IPS-15b (cell line): ENCODE measurements at regions not wholly inside any gene's neighbourhood (a gene's known extent, or its start where the extent isn't known, plus 50 kb on each side); places are given as distances from the start of the nearest gene placed in this dataset.
"Not testable (repeated sequence)": the region's sequence is repeated elsewhere in the genome, so short reads cannot be mapped to it uniquely, and the experiment has no call there.

Experiments used
- H3K27me3 ChIP-seq: one replicate; pipeline ENCODE4 v1.6.1; 2013; ENCODE audit warnings: low read length; ENCODE audit not compliant: control insufficient read depth, insufficient read depth
- H3K36me3 ChIP-seq: one replicate; pipeline ENCODE4 v1.6.1; 2013; ENCODE audit warnings: low read length; ENCODE audit not compliant: control insufficient read depth, insufficient read depth
- H3K4me1 ChIP-seq: one replicate; pipeline ENCODE4 v1.6.1; 2013; ENCODE audit warnings: mild to moderate bottlenecking, low read length; ENCODE audit not compliant: control insufficient read depth, insufficient read depth
- H3K4me3 ChIP-seq: one replicate; pipeline ENCODE4 v1.5.1; 2013; ENCODE audit warnings: low read depth, low read length
- H3K9ac ChIP-seq: one replicate; pipeline ENCODE4 v1.6.1; 2013; ENCODE audit warnings: low read depth, mild to moderate bottlenecking, low read length
- H3K9me3 ChIP-seq: one replicate; pipeline ENCODE4 v1.6.1; 2013; ENCODE audit warnings: mild to moderate bottlenecking, low read length; ENCODE audit not compliant: control insufficient read depth, insufficient read depth

DNA sequence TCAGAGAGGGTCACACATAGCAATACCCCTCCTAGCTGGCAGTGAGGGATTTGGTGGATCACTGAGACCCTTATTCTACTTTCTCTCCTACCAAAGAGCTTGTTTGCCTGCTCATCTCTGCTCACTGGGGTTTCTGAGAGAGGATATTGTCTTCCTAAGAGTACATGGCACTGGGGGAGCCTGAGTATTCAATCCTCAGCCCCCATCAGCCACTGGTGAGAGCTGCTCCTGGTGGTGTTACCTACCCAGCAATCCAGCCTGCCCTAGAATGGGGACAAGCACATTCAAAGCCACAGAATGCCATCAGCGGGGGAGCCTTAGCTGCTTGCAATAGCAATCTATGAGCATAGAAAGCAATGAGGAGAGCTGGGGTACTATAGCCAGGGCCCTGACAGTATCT, 281.1 kb downstream of the WDR11 start:
- no peaks in the 10 kb centered on the region for H3K9me3 ChIP-seq
- no peak overlapping the region for H3K4me3 ChIP-seq
- no peaks in the 10 kb centered on the region for H3K36me3 ChIP-seq
- no peaks in the 10 kb centered on the region for H3K4me1 ChIP-seq
- no peaks in the 10 kb centered on the region for H3K27me3 ChIP-seq
- H3K9ac ChIP-seq: no peak overlapping the region

DNA sequence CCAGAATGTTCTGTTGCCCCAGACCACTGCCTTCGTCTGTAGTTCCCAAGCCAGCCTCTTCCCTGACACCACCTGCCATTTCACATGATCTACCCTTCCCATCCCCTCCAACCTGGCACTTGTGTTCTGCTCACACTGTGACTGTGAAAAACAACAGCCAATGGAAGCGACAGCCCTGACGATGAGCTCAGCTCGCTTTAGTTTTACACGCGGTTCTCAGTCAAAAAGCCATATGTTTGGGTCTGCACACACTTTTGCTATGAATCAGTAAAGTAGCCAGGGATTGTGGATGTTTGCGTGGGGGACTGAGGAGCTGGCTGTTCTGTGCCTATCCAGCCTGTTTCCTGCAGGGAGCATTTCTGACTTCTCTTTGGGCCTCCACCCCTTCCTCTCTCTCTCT, 282.7 kb downstream of the WDR11 start:
- no peaks in the 10 kb centered on the region for H3K4me1 ChIP-seq
- no peaks in the 10 kb centered on the region for H3K9me3 ChIP-seq
- no peaks in the 10 kb centered on the region for H3K27me3 ChIP-seq
- H3K9ac ChIP-seq: no peak overlapping the region
- no peaks in the 10 kb centered on the region for H3K36me3 ChIP-seq
- H3K4me3 ChIP-seq: no peak overlapping the region

DNA sequence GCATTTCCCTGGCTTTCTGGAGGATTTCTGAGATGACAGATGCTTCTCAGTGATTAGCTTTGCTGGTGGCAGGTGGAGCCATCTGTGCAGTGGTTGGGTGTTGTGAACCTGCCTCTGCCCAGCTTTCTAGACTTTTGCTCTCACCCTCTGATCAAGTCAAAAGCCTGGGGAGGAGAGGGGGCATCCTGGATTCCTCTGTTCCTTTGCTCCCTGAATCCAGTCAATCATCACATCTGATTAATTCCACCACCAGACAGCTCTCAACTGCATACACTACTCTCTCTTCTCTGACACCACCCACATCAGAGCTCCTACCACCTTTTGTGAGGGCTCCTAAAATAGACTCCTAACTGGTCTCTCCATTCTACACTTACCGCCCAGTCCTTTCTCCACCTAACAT, 283.5 kb downstream of the WDR11 start:
- Histone ChIP-seq H3K36me3 (no peaks in the 10 kb centered on the region), H3K27me3 (no peaks in the 10 kb centered on the region), H3K9ac (no peak overlapping the region), H3K4me3 (no peak overlapping the region), H3K9me3 (no peaks in the 10 kb centered on the region), H3K4me1 (no peaks in the 10 kb centered on the region)

DNA sequence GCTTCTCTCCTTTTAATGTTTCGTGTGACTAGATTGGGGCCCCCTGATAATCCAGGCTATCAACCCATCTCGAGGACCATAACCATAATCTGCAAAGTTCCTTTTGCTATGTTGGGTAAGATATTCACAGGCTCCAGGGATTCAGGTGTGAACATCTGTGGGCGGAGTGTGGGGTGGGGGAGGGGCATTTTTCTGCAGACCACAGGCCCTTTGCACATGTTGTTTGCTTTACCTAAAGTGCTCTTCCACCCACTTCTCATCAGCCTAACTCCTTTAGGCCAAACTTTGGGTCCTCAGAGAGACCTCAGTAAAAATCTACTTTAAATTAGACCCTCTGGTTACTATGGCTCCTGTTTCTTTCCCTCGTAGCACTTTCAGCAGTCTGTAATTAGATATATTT, 284.4 kb downstream of the WDR11 start:
- no peaks in the 10 kb centered on the region for H3K36me3 ChIP-seq
- no peaks in the 10 kb centered on the region for H3K9me3 ChIP-seq
- H3K4me1 ChIP-seq: no peaks in the 10 kb centered on the region
- H3K9ac ChIP-seq: no peak overlapping the region
- no peaks in the 10 kb centered on the region for H3K27me3 ChIP-seq
- H3K4me3 ChIP-seq: no peak overlapping the region

DNA sequence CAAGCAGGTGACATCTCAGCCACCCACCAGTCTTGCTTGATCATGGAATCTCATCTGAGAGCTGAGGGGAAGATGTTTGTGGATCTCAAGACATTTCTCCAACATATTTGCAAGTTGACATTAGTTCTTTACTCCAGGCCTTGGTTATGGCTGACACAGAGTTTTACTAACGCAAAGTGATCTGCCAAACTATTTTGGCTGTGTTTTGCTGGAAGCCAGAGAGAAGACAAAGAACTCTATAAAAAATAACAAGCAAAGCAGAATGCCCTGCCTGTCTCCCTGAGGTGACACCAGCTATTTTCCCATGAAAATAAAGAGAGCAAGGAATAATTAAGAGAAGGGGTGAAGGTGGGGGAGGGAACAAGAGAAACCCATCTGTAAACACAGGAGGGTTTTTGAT, 286.4 kb downstream of the WDR11 start:
- H3K4me1 ChIP-seq: no peaks in the 10 kb centered on the region
- no peak overlapping the region for H3K4me3 ChIP-seq
- no peaks in the 10 kb centered on the region for H3K36me3 ChIP-seq
- H3K9me3 ChIP-seq: no peaks in the 10 kb centered on the region
- no peak overlapping the region for H3K9ac ChIP-seq
- no peaks in the 10 kb centered on the region for H3K27me3 ChIP-seq

DNA sequence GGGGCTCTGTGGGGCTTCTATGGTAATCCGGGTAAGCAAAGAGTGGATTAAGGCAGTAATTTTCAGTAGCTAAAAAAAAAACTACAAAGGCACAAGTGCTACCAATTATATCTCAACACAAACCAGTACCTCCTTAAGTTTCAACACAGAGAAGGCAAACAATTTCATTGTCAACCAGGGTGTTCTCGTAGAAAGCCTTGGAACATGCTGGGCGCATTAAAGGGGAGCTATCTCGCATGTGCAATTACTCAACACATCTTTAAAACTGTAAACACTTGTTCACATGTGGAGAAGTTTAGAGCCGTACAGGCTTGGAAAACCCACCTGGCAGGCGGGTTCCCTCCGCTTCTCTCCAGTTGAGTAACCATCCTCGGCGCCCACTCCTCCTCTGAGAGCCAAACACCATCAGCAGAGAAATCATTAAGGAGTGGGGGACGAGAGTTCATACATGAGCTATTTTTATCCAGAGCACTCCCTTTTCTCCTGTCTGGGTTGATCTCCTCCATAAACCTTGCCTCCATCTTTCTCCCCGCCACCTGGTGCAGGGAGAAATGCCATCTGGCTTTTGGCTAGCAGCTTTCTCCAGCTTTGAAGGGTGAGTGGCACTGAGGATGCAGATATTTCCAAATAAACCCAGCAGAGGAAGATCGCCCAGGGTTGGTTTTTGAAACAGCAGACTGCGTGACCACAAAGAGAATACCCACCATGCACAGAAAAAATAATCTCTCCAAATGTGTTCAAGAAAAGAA, 287.1 kb downstream of the WDR11 start:
- H3K36me3 ChIP-seq: no peaks in the 10 kb centered on the region
- H3K27me3 ChIP-seq: no peaks in the 10 kb centered on the region
- H3K9me3 ChIP-seq: peaks cover under 1% of the 10 kb centered on the region
- no peak overlapping the region for H3K4me3 ChIP-seq
- H3K9ac ChIP-seq: no peak overlapping the region
- H3K4me1 ChIP-seq: no peaks in the 10 kb centered on the region

DNA sequence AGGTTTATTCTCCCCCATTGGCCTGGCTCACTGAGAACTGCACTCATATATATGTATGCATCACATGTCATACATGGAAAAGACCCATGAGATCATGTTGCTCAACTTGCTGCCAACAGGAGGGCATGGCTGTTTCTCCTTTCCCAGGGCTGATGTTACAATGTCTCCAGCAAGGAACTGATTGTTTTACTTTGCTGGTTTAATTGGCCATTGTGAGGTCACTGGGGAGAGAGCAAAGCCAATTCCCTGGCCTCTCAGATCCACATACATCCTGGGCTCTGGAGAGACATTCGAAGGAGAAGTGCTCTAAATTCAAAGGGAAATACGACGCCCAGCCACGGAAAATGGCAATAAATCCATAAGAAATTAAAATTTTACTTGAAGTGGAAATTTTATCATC, 287.8 kb downstream of the WDR11 start:
- Histone ChIP-seq H3K27me3 (no peaks in the 10 kb centered on the region), H3K36me3 (no peaks in the 10 kb centered on the region), H3K9ac (no peak overlapping the region), H3K9me3 (peaks cover 5% of the 10 kb centered on the region), H3K4me3 (no peak overlapping the region), H3K4me1 (no peaks in the 10 kb centered on the region)

DNA sequence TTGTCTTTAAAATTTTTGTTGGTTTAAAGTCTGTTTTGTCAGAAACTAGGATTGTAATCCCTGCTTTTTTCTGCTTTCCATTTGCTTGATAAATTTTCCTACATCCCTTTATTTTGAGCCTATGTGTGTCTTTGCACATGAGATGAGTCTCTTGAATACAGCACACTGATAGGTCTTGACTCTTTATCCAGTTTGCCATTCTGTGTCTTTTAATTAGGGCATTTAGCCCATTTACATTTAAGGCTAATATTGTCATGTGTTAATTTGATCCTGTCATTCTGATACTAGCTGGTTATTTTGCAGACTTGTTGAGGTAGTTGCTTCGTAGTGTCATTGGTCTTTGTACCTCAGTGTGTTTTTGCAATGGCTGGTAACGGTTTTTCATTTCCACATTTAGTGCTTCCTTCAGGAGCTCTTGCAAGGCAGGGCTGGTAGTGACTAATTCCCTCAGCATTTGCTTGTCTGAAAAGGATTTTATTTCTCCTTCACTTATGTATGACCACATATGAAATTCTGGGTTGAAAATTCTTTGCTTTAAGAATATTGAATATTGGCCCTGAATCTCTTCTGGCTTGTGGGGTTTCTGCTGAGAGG, 294.7 kb downstream of the WDR11 start:
- not testable (repeated sequence) for H3K4me1 ChIP-seq, H3K9ac ChIP-seq, H3K4me3 ChIP-seq, H3K9me3 ChIP-seq, H3K36me3 ChIP-seq, H3K27me3 ChIP-seq

DNA sequence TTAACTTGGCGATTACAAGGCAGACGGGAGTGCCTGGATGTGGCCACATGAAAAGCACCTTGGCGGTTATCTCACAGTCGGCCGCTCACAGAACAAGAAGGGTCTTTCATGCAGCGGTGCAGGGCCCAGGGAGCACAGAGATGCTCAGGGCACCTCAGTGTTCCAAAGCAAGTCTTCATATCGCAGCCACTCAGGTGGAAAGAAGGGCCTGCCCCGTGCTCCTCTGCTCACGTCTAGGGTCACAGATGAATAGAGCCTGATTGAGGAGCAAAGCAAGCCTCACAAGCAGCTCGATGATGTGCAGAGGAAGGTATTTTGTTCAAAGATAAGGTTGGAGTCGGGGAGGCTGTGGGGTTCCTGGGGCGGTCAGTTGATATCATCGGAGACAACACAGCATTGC, 297.8 kb downstream of the WDR11 start:
- no peaks in the 10 kb centered on the region for H3K9me3 ChIP-seq
- H3K36me3 ChIP-seq: no peaks in the 10 kb centered on the region
- H3K4me1 ChIP-seq: no peaks in the 10 kb centered on the region
- no peaks in the 10 kb centered on the region for H3K27me3 ChIP-seq
- H3K4me3 ChIP-seq: no peak overlapping the region
- H3K9ac ChIP-seq: no peak overlapping the region

DNA sequence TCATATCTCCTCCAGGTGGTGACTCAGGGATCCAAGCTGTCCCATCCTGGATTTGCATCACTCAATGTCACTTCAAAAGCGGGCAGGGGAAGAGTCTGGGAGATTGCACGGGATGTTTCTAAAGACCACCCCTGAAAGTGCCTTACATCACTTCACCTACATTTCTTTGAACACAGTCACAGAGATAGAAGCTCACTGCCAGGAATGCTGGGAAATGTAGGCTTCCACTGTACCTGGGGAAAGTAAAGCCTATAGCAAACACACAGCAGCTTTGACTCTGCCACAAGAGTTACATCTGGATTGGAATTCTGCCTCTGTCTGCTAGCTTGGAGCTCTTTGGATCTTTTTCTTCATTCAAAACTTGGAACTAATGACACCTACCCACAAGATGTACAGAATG, 300.9 kb downstream of the WDR11 start:
- Histone ChIP-seq H3K4me3 (no peak overlapping the region), H3K4me1 (no peaks in the 10 kb centered on the region)

DNA sequence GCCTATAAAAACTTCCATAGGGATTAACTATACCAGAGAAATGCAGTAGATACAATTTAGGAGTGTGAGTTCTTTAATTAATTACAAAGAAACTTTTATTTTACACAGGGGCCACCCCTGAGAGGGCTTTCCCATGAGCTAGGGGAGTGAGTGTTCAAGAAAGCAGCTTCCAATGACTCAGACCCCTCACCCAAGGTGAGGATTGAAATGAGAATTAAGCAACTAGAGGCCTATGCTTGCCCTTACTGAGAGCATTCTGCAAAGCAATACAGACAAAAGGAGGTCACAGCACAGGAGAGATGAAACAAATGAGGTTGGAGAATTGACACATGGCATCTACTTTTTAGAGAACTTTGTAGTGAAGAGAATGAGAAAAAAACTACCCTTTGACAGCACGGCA, 301.8 kb downstream of the WDR11 start:
- H3K4me3 ChIP-seq: no peak overlapping the region
- no peaks in the 10 kb centered on the region for H3K27me3 ChIP-seq
- no peaks in the 10 kb centered on the region for H3K9me3 ChIP-seq
- no peaks in the 10 kb centered on the region for H3K36me3 ChIP-seq
- H3K4me1 ChIP-seq: no peaks in the 10 kb centered on the region
- H3K9ac ChIP-seq: no peak overlapping the region

More for the DNA sequence above, 300.9 kb downstream of the WDR11 start:
- Histone ChIP-seq H3K27me3 (no peaks in the 10 kb centered on the region), H3K36me3 (no peaks in the 10 kb centered on the region), H3K9me3 (no peaks in the 10 kb centered on the region), H3K9ac (no peak overlapping the region)

DNA sequence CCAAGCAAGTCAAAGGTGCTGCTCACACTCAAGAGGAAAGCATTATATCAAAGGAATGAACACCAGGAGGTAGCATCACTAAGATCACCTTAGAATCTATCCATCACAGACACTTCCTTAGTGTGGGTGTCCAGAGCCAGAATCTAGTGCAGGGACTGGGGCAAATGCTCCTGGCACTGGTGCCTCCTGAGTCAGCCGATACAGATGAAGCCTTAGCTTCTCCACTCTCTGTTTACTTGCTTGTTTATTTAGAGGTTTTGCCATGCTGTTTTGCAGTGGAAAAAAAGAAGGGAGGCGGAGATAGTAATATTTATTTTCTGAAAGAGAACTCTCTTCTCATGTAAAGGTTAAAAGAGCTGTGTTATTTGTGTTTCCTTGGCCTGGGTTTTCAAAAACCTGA, 303.1 kb downstream of the WDR11 start:
- H3K9me3 ChIP-seq: no peaks in the 10 kb centered on the region
- H3K4me1 ChIP-seq: no peaks in the 10 kb centered on the region
- H3K27me3 ChIP-seq: no peaks in the 10 kb centered on the region
- no peak overlapping the region for H3K9ac ChIP-seq
- H3K36me3 ChIP-seq: no peaks in the 10 kb centered on the region
- H3K4me3 ChIP-seq: no peak overlapping the region
